NT2/D1 (cell line): ENCODE measurements at regions not wholly inside any gene's neighbourhood (a gene's known extent, or its start where the extent isn't known, plus 50 kb on each side); places are given as distances from the start of the nearest gene placed in this dataset.
"Not testable (repeated sequence)": the region's sequence is repeated elsewhere in the genome, so short reads cannot be mapped to it uniquely, and the experiment has no call there.

Experiments
- DNase-seq: peaks from one replicate; pipeline ENCODE4 v3.0.0-alpha.2; 2011; ENCODE audit warnings: low read depth, low spot score
- H3K27me3 ChIP-seq: 2 replicates; pipeline ENCODE4 v1.6.0; 2011; ENCODE audit warnings: mild to moderate bottlenecking; ENCODE audit not compliant: insufficient read length, insufficient read depth
- H3K36me3 ChIP-seq: 2 replicates; pipeline ENCODE4 v1.6.1; 2011; ENCODE audit warnings: mild to moderate bottlenecking, low read length, mixed read lengths; ENCODE audit not compliant: insufficient read depth, insufficient read length
- H3K4me1 ChIP-seq: 2 replicates; pipeline ENCODE4 v1.5.1; 2011; ENCODE audit not compliant: insufficient read depth, insufficient read length
- H3K4me3 ChIP-seq: 2 replicates; pipeline ENCODE4 v1.5.1; 2011; ENCODE audit warnings: low read depth; ENCODE audit not compliant: insufficient read length
- H3K9ac ChIP-seq: 2 replicates; pipeline ENCODE4 v1.6.0; 2011; ENCODE audit warnings: low read depth; ENCODE audit not compliant: insufficient read length
- H3K9me3 ChIP-seq: 2 replicates; pipeline ENCODE4 v1.5.1; 2011; ENCODE audit warnings: mild to moderate bottlenecking, low read length; ENCODE audit not compliant: insufficient read depth
- SUZ12 ChIP-seq: IDR thresholded peaks from 2 replicates; pipeline ENCODE4 v1.6.1; 2011; ENCODE audit not compliant: insufficient read length, insufficient read depth; ENCODE audit errors: extremely low read depth
- YY1 ChIP-seq: IDR thresholded peaks from 2 replicates; pipeline ENCODE4 v1.6.1; 2011; ENCODE audit not compliant: insufficient read length, insufficient read depth
- ZNF274 ChIP-seq: IDR thresholded peaks from 2 replicates; pipeline ENCODE4 v1.6.1; 2011; ENCODE audit warnings: mild to moderate bottlenecking, low read depth, low read length

DNA sequence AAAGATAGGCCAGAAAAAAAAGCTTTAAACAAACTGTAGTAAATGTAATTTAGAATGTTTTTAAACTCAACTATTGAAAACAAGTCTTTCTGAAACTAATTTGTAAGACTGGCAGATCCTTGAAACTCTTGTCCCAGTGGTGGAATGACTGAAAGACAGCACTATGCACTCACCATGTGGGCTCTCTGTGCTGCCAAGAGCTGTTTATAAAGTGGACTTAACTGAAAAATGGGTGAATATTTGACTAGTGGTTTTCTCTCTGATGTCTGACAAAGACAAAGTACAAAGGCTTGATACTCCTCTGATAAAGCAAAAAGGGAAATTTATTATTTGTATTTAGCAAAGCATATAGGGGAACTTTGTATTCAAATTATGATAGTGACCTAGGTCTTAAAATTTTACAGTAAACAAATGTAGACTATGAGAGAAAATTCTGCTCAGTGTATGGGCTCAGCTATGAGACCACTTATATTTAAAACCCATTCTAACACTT is 635.4 kb downstream of the NR2F1-AS1 start:
- no peak for DNase-seq
- Histone ChIP-seq H3K4me1 (no peaks in the 10 kb centered on the region), H3K36me3 (no peaks in the 10 kb centered on the region), H3K27me3 (no peaks in the 10 kb centered on the region), H3K9me3 (no peaks in the 10 kb centered on the region), H3K9ac (no peak overlapping the region), H3K4me3 (no peak overlapping the region)
- TF ChIP-seq SUZ12 (no peak), ZNF274 (no peak), YY1 (no peak)

DNA sequence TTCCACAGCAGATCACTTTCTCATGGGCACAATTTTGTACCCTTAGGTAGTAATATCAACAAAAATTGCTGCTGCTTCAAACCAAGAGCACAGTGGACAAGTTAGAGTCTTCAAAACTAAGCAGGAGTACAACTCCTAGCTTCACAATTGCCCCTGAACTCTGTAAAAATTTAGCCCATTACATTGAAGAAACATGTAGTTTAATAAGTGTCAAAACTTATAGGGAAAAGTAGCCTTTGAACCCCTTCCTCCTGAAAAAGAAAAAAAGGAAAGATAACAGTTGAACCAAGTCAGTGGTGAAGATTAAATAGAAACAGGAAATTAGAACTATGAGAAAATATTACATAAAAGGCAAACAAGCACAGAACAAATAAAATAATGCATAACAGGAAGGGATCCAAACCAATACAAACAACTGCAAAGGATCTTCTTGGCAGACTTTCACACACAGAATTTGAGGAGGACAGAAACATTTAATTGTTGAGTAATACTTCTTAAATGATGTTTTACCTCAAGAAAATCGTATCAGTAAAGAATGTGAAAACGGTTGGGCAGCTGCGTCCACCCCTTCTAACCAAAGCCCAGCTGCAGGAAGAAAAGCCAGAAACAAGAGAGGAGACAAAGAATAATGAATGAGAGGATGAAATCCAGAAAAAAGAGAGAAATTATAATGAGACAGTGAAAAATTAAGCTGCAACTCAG is 636.0 kb downstream of the NR2F1-AS1 start:
- H3K27me3 ChIP-seq = no peaks in the 10 kb centered on the region
- no peaks in the 10 kb centered on the region for H3K4me1 ChIP-seq
- H3K36me3 ChIP-seq = no peaks in the 10 kb centered on the region
- H3K9me3 ChIP-seq = no peaks in the 10 kb centered on the region
- no peak for TF ChIP-seq SUZ12
- TF ChIP-seq YY1 = no peak
- no peak for TF ChIP-seq ZNF274
- DNase-seq = no peak
- no peak overlapping the region for H3K4me3 ChIP-seq
- H3K9ac ChIP-seq = no peak overlapping the region

DNA sequence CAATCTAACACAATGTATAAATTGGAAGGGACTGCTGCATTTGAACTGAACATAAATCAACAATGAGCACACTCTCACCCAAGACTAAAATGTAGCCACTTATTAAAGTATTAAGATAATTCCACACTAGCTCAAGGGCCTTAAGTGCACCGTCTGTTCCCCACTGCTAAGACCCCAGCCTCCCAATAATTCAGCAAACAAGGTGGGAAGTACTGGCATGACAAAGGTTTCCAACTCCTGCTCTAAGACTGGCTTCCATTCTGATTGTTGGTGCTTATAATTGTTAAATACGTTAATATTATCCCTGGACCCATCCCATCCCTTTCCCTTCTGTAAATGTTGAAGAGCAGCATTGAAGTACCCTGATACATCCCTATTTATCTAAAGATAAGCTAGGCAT is 636.7 kb downstream of the NR2F1-AS1 start:
- Histone ChIP-seq H3K9me3 (no peaks in the 10 kb centered on the region), H3K4me1 (no peaks in the 10 kb centered on the region), H3K4me3 (no peak overlapping the region), H3K36me3 (no peaks in the 10 kb centered on the region), H3K27me3 (no peaks in the 10 kb centered on the region), H3K9ac (no peak overlapping the region)
- TF ChIP-seq YY1 (no peak), SUZ12 (no peak), ZNF274 (no peak)
- DNase-seq = no peak

DNA sequence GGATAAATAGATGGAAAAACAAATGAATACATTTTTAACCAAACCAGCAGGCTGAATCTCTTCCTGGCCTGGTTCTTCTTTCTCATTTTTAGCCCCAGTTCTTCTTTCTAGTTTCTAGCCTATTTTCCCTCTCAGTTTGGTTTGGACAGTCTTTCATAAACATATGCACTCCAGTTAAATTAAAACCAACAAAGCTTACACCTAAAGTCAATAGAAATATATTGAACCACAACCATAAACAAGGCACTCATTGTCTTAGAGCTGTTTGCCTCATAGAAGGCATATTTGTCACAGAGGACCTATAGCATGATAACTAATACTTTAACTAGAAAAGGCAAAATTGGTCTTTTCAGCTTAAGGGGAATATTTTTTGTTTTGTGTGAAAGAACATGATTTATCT is 638.3 kb downstream of the NR2F1-AS1 start:
- Histone ChIP-seq H3K9ac (no peak overlapping the region), H3K4me1 (no peaks in the 10 kb centered on the region), H3K9me3 (no peaks in the 10 kb centered on the region), H3K4me3 (no peak overlapping the region), H3K36me3 (no peaks in the 10 kb centered on the region), H3K27me3 (no peaks in the 10 kb centered on the region)
- TF ChIP-seq ZNF274 (no peak), SUZ12 (no peak), YY1 (no peak)
- DNase-seq = no peak

DNA sequence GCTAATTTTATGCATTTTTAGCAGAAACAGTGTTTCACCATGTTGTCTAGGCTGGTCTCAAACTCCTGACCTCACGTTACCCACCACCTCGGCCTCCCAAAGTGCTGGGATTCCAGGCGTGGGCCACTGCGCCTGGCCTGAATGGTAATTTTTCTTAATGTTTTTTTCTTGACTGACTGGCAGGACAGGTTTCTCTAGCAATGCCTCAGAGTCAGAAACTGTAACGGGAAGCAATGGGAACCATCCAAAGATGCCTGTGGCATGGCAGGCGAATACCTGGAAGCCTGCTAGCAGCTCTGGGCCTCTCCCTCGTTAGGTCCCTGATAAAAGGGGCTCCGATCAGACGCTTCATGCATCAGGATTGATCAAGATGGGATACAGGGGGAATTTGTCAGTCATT is 639.2 kb downstream of the NR2F1-AS1 start:
- H3K4me1 ChIP-seq = no peaks in the 10 kb centered on the region
- no peaks in the 10 kb centered on the region for H3K36me3 ChIP-seq
- H3K9me3 ChIP-seq = no peaks in the 10 kb centered on the region
- DNase-seq = no peak
- TF ChIP-seq SUZ12 = no peak
- no peak for TF ChIP-seq YY1
- no peak for TF ChIP-seq ZNF274
- H3K27me3 ChIP-seq = no peaks in the 10 kb centered on the region
- no peak overlapping the region for H3K4me3 ChIP-seq
- H3K9ac ChIP-seq = no peak overlapping the region

DNA sequence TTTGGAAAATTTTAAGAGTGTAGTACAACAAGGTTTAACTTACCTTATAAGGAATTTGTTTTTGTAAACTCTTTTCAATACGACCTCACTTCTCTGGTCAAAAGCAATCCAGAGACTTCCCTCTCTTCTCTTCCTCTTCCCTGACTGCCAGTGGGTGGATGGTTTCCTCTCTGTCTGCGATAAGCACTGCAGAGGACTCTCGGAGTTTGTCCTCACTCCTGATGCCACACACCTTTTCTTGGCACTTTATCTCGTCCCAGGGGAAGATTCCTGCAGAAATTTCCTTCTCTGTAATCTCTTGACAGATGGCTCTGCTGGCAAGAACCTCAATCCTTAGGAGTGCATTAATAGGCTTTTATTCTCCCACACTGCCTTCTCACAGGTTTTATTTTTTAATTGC is 641.6 kb downstream of the NR2F1-AS1 start:
- Histone ChIP-seq H3K9ac (no peak overlapping the region), H3K9me3 (no peaks in the 10 kb centered on the region), H3K4me1 (no peaks in the 10 kb centered on the region), H3K27me3 (no peaks in the 10 kb centered on the region), H3K4me3 (no peak overlapping the region), H3K36me3 (no peaks in the 10 kb centered on the region)
- no peak for TF ChIP-seq YY1
- no peak for TF ChIP-seq SUZ12
- TF ChIP-seq ZNF274 = no peak
- no peak for DNase-seq

DNA sequence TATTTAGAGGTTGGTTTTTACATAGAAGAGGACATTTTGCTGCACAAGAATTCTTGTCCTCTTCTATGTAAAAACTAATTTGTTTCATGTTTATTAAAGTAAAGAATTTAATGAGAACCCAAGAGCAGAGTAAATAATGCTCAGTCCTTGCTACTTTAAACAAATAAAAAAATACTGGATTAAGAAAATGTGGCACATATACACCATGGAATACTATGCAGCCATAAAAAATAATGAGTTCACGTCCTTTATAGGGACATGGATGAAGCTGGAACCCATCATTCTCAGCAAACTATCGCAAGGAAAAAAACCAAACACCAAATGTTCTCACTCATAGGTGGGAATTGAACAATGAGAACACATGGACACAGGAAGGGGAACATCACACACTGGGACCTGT is 643.6 kb downstream of the NR2F1-AS1 start:
- not testable (repeated sequence) for H3K4me3 ChIP-seq, H3K4me1 ChIP-seq, H3K9ac ChIP-seq, DNase-seq, H3K36me3 ChIP-seq, H3K27me3 ChIP-seq, H3K9me3 ChIP-seq

DNA sequence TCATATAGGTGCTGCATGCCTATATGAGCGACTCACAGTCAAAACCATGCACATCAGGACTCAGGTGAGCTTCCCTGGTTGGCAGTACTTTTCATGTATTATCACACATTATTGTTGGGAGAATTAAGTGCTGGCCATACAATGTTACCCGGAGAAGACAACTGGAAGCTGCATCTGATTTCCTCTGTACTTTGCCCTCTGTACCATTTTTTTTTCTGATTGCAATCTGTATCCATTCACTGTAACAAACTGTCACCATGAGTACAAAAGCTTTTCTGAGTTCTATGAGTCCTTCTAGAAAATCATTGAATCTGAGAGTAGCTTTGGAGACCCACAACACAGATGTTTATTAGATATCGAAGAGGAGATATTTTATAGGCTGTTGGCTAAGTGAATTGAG is 651.0 kb downstream of the NR2F1-AS1 start:
- no peaks in the 10 kb centered on the region for H3K9me3 ChIP-seq
- H3K36me3 ChIP-seq = no peaks in the 10 kb centered on the region
- no peaks in the 10 kb centered on the region for H3K27me3 ChIP-seq
- H3K4me3 ChIP-seq = no peak overlapping the region
- no peak overlapping the region for H3K9ac ChIP-seq
- peaks cover 3% of the 10 kb centered on the region for H3K4me1 ChIP-seq
- DNase-seq = no peak
- TF ChIP-seq YY1 (no peak), ZNF274 (no peak), SUZ12 (no peak)
